Transverse colon (tissue), 4 donors: ENCODE measurements at regions not wholly inside any gene's neighbourhood (a gene's known extent, or its start where the extent isn't known, plus 50 kb on each side); places are given as distances from the start of the nearest gene placed in this dataset.

Source experiments
- DNase-seq: peaks from one replicate; pipeline ENCODE4 v3.0.0-alpha.2; 2019
- H3K27ac ChIP-seq, 4 donors: fragments of 200-600 bp; sonication (generic); 2 replicates each; pipeline ENCODE4 v1.5.1; 2016 to 2018; ENCODE audit warnings: inconsistent platforms in 4 of 4
- H3K27me3 ChIP-seq: fragments of 200-600 bp; sonication (generic); 2 replicates; pipeline ENCODE4 v1.5.1; 2017; ENCODE audit warnings: inconsistent platforms
- H3K36me3 ChIP-seq, 4 donors: fragments of 200-600 bp; sonication (generic); 2 replicates each; pipeline ENCODE4 v1.5.1; 2017 to 2019; ENCODE audit warnings: inconsistent platforms in 4 of 4
- H3K4me1 ChIP-seq, 4 donors: fragments of 200-600 bp; sonication (generic); 2 replicates each; pipeline ENCODE4 v1.5.1; 2017 to 2020; ENCODE audit warnings: inconsistent platforms in 4 of 4
- H3K4me3 ChIP-seq, 4 donors: fragments of 200-600 bp; sonication (generic); 1 replicate in 1 of 4; 2 replicates in 3 of 4; pipeline versions ENCODE4 v1.5.1 to v1.6.1; 2017 to 2019; ENCODE audit warnings: inconsistent platforms in 4 of 4
- H3K9me3 ChIP-seq, 2 donors: fragments of 200-600 bp; sonication (generic); 2 replicates each; pipeline ENCODE4 v1.5.1; 2017 to 2019; ENCODE audit warnings: inconsistent platforms in 2 of 2
- EP300 ChIP-seq: sonication (generic); formaldehyde crosslinking; IDR thresholded peaks from one replicate; pipeline ENCODE4 v1.6.1; 2017; ENCODE audit warnings: antibody characterized with exemption, low read depth
- POLR2A ChIP-seq: fragments of 450-650 bp; IDR thresholded peaks from one replicate; pipeline ENCODE4 v1.6.1; 2016; ENCODE audit warnings: antibody characterized with exemption, mild to moderate bottlenecking, moderate library complexity
- POLR2AphosphoS5 ChIP-seq, 3 donors: sonication (generic); formaldehyde crosslinking; IDR thresholded peaks; one replicate each; pipeline ENCODE4 v1.6.1; 2016; ENCODE audit warnings: antibody characterized with exemption in 3 of 3
- WGBS, 2 donors: methylation state at CpG; one replicate each; pipeline ENCODE4 v1.1.5; 2018; ENCODE audit warnings: low coverage in 1 of 2; 5-methylcytosine and 5-hydroxymethylcytosine counted together
- in situ Hi-C, 4 donors: fragments of 200-750 bp; cut with MboI; loops; one replicate each; pipeline versions ENCODE4 v1.15.0 to v1.15.1; 2017; ENCODE audit warnings: low sequenced_read_pairs in 3 of 4, low pct_ligation_motif_present in 1 of 4, low pct_unique_long_range_greater_than_20kb in 1 of 4
- intact Hi-C: fragments of 100-400 bp; cut with DNase I; formaldehyde crosslinking; loops from one replicate; pipeline ENCODE4 v1.15.1; 2023; ENCODE audit warnings: low total_unique reads
- TF ChIP-seq, protein P1 (sequence below), 5 experiments: fragments of 200-600 bp in 3 of 5; fragments of 450-650 bp in 2 of 5; sonication (generic) in 3 of 5; IDR thresholded peaks; 1 replicate in 2 of 5; 2 replicates in 3 of 5; pipeline ENCODE4 v1.5.1; 2016 to 2017; ENCODE audit warnings: antibody characterized with exemption in 5 of 5, inconsistent platforms in 3 of 5, mild to moderate bottlenecking in 2 of 5, moderate library complexity in 1 of 5

DNA sequence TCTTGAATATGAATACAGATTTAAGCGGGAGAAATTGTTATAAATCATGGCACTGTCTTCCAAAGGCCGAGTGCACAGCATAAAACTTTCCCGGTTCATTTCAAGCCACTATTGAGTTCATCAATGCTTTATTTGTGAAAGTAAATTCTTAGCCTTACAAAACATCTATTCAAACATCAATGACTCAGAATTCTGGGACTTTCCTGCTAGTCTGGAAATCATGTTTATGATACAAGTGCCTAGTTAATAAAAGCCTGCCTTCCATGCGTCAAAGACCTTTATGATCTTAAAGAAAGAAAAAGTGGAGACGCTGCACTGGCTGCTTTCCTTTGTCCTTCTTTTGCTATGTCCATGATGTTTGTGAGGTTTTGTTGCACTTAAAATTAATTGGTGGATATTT, 137.7 kb downstream of the SETD4 start:
- Histone ChIP-seq H3K36me3 (no peaks in the 10 kb centered on the region), H3K4me1 (peaks cover 0 to 11% (median 2%) of the 10 kb centered on the region in 4 donors), H3K27me3 (no peaks in the 10 kb centered on the region), H3K4me3 (no peak overlapping the region), H3K9me3 (no peaks in the 10 kb centered on the region), H3K27ac (no peak overlapping the region)
- in situ Hi-C loops = no loop called here
- no peak for DNase-seq
- 27 to 48% methylated on average over 5 of the region's 5 CpGs for WGBS, 2 donors
- TF ChIP-seq POLR2AphosphoS5 (IDR thresholded peaks at IDR 0.05) (no peak), POLR2A (no peak), EP300 (no peak)
- TF ChIP-seq, protein P1, sequence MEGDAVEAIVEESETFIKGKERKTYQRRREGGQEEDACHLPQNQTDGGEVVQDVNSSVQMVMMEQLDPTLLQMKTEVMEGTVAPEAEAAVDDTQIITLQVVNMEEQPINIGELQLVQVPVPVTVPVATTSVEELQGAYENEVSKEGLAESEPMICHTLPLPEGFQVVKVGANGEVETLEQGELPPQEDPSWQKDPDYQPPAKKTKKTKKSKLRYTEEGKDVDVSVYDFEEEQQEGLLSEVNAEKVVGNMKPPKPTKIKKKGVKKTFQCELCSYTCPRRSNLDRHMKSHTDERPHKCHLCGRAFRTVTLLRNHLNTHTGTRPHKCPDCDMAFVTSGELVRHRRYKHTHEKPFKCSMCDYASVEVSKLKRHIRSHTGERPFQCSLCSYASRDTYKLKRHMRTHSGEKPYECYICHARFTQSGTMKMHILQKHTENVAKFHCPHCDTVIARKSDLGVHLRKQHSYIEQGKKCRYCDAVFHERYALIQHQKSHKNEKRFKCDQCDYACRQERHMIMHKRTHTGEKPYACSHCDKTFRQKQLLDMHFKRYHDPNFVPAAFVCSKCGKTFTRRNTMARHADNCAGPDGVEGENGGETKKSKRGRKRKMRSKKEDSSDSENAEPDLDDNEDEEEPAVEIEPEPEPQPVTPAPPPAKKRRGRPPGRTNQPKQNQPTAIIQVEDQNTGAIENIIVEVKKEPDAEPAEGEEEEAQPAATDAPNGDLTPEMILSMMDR (IDR thresholded peaks at IDR 0.05) = no peak
- intact Hi-C loops = no loop called here

DNA sequence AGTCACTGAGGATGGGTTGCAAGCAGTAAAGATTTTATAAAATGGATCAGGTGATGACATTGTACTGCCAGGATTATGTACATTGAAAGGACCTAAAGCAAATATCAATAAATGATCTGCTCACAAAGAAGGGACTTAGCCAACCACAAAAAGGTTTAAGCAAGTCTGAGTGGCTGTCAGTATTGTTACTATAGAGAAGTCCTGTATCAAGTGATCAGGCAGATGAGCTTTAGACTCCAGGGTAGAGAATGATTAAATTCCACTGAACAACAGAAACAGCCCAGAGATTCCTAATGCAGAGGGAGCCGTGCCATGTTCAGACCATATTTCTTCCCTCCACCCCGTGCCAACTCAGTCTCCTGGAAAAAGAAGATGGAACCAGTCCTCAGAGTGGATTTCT, 138.9 kb downstream of the SETD4 start:
- H3K36me3 ChIP-seq = no peaks in the 10 kb centered on the region
- no peaks in the 10 kb centered on the region for H3K9me3 ChIP-seq
- in situ Hi-C loops = no loop called here
- H3K4me1 ChIP-seq = peaks cover 0 to 20% (median 7%) of the 10 kb centered on the region in 4 donors
- H3K27ac ChIP-seq = no peak overlapping the region
- 73 to 76% methylated on average over 2 of the region's 2 CpGs for WGBS, 2 donors
- no peak overlapping the region for H3K4me3 ChIP-seq
- no peak for TF ChIP-seq EP300
- TF ChIP-seq POLR2AphosphoS5 (IDR thresholded peaks at IDR 0.05) = no peak
- TF ChIP-seq, protein P1 (IDR thresholded peaks at IDR 0.05) = no peak
- no peak for TF ChIP-seq POLR2A
- intact Hi-C loops = no loop called here
- H3K27me3 ChIP-seq = no peaks in the 10 kb centered on the region
- DNase-seq = no peak

DNA sequence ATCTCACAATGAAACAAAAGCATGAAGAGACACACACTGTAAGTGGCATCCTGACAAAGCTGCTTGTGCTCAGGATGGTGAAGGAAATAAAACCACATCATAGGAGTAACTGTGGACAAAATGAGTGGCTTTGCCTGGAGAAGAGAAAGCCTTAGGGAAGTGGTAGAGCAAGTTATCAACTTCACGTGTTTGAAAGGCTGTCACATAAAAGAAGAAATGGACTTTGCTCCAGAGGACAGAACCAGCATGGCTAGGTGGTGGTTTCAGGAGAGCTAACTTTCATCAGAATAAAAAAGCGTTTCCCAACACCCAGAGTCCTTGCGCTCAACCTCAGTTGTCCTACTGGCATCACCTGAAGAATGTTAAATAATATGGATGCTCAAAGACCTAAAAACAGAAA, 139.9 kb downstream of the SETD4 start:
- in situ Hi-C loops = no loop called here
- 42 to 57% methylated on average over 3 of the region's 3 CpGs for WGBS, 2 donors
- Histone ChIP-seq H3K36me3 (no peaks in the 10 kb centered on the region), H3K9me3 (no peaks in the 10 kb centered on the region), H3K27me3 (no peaks in the 10 kb centered on the region), H3K4me3 (no peak overlapping the region), H3K4me1 (peaks cover 0 to 18% (median 8%) of the 10 kb centered on the region in 4 donors), H3K27ac (no peak overlapping the region)
- intact Hi-C loops = no loop called here
- TF ChIP-seq EP300 (no peak), POLR2AphosphoS5 (IDR thresholded peaks at IDR 0.05) (no peak), POLR2A (no peak)
- TF ChIP-seq, protein P1 (IDR thresholded peaks at IDR 0.05) = no peak
- no peak for DNase-seq

DNA sequence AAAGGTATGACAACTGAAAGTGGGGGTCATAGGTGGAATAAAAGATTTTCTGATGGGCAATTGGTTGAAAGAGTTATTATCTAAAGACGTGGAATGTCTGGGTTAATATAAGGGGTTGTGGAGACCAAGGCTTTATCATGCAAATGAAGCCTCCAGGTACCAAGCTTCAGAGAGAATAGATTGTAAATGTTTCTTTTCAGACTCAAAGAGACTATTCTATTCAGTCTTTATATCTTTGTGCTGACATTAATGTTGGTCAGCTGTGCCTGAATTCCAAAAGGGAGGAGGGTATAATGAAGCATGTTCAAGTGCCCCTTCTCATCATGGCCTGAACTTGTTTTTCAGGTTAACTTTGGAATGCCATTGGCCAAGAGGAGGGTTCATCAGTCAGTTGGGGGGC, 145.3 kb downstream of the SETD4 start:
- H3K27ac ChIP-seq = no peak overlapping the region
- 83 to 94% methylated on average over 1 of the region's 1 CpG for WGBS, 2 donors
- H3K9me3 ChIP-seq = no peaks in the 10 kb centered on the region
- no peaks in the 10 kb centered on the region for H3K36me3 ChIP-seq
- intact Hi-C loops = no loop called here
- TF ChIP-seq POLR2A (no peak), POLR2AphosphoS5 (IDR thresholded peaks at IDR 0.05) (no peak), EP300 (no peak)
- TF ChIP-seq, protein P1 (IDR thresholded peaks at IDR 0.05) = no peak
- in situ Hi-C loops = no loop called here
- H3K4me1 ChIP-seq = peaks cover 0 to 14% (median 6%) of the 10 kb centered on the region in 4 donors
- DNase-seq = no peak
- H3K27me3 ChIP-seq = peaks cover 5% of the 10 kb centered on the region
- H3K4me3 ChIP-seq = no peak overlapping the region
